GM12891 (cell line): ENCODE measurements at regions not wholly inside any gene's neighbourhood (a gene's known extent, or its start where the extent isn't known, plus 50 kb on each side); places are given as distances from the start of the nearest gene placed in this dataset.

ENCODE experiments used
- POLR2A ChIP-seq: IDR thresholded peaks from 2 replicates; pipeline ENCODE4 v1.6.1; 2011; ENCODE audit warnings: low read depth, low read length, control low read depth
- POLR2AphosphoS5 ChIP-seq: IDR thresholded peaks from 2 replicates; pipeline ENCODE4 v1.6.1; 2011; ENCODE audit warnings: low read depth, low read length, control low read depth
- SPI1 ChIP-seq: IDR thresholded peaks from 2 replicates; pipeline ENCODE4 v1.6.1; 2011; ENCODE audit warnings: low read depth, low read length, control low read depth
- TAF1 ChIP-seq: IDR thresholded peaks from 2 replicates; pipeline ENCODE4 v1.6.1; 2011; ENCODE audit warnings: low read depth, low read length, control low read depth

DNA sequence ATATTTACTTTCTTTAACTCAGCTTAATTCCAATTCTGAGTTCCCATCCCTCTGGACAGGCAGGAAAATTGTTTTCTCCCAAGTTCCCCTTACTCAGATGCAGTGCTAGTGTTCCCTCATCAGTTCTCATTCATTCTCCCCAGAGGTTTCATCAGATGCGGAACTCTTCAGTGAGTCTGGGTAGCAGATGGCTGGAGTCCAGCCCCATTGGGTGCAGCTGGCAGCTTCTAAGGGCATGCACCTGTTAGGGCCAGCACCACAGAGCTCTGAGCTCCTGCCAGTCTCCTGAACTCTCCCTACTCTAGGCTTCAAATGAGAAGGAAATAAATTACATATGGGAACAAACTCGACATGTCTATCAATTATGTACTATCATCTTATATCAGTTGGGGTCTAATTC, 76.6 kb downstream of the SOD2 start:
- no peak for TF ChIP-seq POLR2AphosphoS5
- TF ChIP-seq POLR2A: no peak
- no peak for TF ChIP-seq TAF1
- no peak for TF ChIP-seq SPI1
